ENCODE measurements at regions not wholly inside any gene's neighbourhood (a gene's known extent, or its start where the extent isn't known, plus 50 kb on each side); places are given as distances from the start of the nearest gene placed in this dataset.
A peak's percentile ranks its signal among the peaks of the same experiment; 100 is the strongest.

GRCh38 chr6:87995461-87995860 is 52.2 kb upstream of the SPACA1 start:
- no peak for DNase-seq (ENCODE audit: low spot score)

- DNase-seq (ENCODE audit: low spot score), result no peak
These were observed 54.3 kb upstream of the SPACA1 start for GRCh38 chr6:87993356-87993755.

GRCh38 chr6:87990871-87991270 is 56.8 kb upstream of the SPACA1 start:
- no peak for DNase-seq (ENCODE audit: low spot score)

DNA sequence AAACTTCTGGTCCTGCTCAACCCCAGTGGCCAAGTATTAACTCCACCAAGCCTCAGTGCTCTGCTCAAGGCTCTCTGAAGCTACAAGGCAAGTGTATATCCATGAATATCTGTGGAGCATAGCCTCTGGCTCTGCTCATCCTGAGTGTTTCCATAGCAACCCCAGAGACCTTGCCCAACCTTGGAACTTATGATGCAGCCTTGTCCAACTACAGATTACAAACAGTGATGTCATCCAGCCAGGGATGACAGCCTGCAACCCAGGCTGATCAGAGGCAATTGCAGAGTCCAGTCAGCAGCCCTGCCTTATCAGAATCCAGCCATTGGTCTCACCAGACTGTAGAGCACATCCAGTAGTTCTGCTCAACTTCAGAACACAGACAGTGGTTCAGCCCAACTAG is 65.5 kb upstream of the SPACA1 start:
- no peak for DNase-seq (ENCODE audit: low spot score)

DNA sequence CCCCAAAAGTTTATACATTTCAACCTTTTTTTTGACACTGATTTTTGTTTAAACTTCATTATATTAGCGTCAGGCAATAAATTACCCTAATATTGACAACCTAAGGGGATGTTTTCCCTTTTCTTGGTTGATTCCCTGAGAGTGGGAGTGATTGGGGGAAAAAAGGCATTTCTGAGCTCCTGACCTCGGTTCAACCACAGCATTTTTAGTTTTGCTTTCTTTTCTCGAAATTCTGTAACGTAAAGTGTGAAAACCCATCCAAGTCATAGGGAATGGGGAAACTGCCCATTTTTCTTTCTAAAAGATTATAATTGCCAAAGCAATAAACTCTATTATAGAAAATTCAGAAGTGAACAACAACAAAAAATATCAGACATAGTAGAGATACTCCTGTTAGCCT is 67.9 kb upstream of the SPACA1 start:
- no peak for DNase-seq (ENCODE audit: low spot score)

DNA sequence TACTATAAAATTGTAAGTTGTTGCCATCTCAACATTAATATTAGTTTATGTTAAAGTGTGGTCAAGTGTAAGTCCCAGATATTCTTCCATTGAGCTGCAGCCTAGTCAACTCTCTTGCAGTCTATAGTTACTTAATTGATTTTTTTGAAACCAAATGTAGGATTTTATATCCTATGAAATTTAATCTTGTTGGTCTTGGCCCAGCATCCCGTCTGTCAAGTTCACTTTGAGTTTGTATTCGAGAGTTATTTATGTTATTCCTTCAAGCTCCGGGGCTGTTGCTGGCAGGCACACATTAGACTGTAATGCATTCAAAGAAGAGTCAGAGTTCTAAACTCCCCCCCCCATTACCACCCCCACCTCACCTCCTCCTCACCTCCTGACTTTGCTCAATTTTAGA is 71.0 kb upstream of the SPACA1 start:
- DNase-seq (ENCODE audit: low spot score), result no peak

GRCh38 chr6:87975561-87975960 is 72.1 kb upstream of the SPACA1 start:
- no peak for DNase-seq (ENCODE audit: low spot score)

- no peak for DNase-seq (ENCODE audit: low spot score)
These were observed 75.4 kb upstream of the SPACA1 start for GRCh38 chr6:87972279-87972678.

DNA sequence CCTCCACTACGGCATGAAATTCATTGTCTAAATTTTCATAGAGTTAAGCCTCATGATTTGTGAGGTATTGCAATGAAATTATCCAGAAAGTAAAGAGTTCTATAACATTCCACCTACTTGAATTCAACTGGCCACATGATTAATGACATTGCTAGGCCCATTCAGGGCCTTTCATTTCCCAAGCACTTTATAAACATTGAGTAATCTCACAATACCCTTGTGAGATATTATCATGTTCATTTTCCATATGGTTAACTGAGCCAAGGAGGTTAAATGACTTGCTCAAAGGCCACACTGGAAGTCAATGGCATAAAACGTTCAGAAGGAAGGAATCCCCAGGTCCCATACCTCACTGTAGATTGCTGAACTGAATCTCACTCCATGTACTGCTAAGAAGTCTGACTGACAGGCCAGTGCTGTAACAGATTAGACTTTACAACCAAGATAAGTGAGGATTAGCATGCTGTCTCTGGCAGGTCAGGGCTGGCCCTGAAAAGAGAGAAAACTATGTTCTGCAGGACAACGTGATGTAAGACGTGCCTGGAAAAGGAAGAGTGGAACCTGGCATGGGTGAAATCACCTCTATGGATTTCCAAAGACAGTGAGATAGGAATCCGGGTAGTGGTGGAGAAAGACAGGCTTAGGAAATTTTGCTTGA is 75.9 kb upstream of the SPACA1 start:
- peak; percentile 70 for DNase-seq (ENCODE audit: low spot score)

DNA sequence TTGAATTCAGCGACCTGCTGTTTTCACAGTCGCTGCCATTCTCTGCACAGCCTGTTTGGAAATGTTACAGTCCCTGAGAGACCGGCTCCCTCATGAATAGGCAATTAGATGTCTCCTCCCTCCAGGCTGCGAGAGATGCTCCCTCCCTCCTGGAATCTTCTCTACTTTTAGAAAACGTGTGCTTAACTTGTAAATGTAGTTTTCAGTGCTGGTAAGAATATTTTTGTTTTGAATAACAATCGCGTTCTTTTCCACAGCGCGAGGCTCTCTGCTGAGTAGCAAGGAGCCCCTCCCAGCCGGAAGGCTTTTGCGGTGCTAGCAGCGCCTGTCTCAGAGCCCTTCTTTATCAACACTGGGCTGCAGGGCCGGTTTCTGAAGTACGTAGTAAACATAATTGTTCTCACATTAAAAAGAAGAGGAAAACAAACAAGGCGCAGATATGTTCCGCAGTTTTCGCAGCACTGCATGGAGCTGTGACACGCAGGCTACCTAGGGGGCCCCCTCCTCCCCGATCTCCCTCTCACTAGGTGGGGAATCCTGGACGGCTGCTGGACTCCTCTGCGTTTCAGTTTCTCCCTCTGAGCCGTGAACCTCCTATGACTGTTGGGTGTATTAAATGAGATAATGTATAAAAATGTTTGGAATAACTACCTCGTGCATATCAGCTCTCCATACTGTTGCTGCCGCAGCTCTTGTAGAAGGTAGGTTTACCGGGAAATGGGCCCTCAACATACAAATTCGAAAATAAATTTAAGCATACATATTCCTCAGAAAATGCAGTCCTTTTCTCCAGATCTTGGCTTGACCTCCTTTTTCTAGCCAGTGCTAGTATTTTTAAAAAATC is 79.0 kb upstream of the SPACA1 start:
- DNase-seq (ENCODE audit: low spot score), result peak; percentile 40

- DNase-seq (ENCODE audit: low spot score), result no peak
These were observed 81.8 kb upstream of the SPACA1 start for GRCh38 chr6:87965806-87966205.

- DNase-seq (ENCODE audit: low spot score), result no peak
These were observed 88.6 kb upstream of the SPACA1 start for GRCh38 chr6:87959083-87959482.

GRCh38 chr6:87951751-87952150 is 95.9 kb upstream of the SPACA1 start:
- DNase-seq (ENCODE audit: low spot score), result no peak

DNA sequence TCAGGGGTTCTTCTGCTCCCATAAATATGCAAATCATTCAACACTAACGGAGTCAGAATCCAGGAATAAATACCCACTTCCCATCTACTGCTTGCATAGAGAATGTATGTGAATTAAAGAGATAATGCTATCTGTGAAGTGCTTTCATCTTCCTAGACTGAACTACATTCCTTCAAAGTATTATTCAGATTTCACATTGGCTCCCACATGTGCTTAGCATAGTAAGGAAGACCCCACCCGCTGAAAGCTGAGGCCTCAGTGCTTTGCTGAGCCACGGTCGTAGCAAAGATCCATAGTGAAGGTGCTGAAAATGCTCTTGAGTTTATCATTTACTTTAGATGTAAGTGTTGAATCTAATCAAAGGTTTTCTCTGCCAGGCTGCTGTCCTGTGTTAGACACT is 97.0 kb upstream of the SPACA1 start:
- no peak for DNase-seq (ENCODE audit: low spot score)

- DNase-seq (ENCODE audit: low spot score), result no peak
These were observed 98.4 kb upstream of the SPACA1 start for GRCh38 chr6:87949194-87949593.

DNA sequence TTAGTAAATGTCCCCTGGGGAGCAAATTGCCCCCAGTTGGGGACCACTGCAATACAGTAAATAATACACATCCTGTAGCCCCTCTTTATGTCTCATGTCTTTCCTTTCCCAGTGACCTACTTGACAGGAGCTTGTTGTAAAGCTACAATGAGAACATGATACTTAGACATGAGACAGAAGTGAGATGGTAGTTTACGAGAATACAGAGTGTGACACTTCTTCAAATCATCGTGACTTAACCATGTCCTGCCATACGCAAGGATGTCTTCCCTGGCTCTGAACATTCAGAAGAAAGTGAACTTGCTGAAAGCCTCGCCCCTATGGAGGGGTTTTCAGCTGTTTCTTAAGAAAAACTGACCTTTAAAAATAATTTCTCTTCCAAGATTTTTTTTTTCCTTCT is 101.0 kb upstream of the SPACA1 start:
- no peak for DNase-seq (ENCODE audit: low spot score)

GRCh38 chr6:87945966-87946365 is 101.7 kb upstream of the SPACA1 start:
- peak; percentile 72 for DNase-seq (ENCODE audit: low spot score)

DNA sequence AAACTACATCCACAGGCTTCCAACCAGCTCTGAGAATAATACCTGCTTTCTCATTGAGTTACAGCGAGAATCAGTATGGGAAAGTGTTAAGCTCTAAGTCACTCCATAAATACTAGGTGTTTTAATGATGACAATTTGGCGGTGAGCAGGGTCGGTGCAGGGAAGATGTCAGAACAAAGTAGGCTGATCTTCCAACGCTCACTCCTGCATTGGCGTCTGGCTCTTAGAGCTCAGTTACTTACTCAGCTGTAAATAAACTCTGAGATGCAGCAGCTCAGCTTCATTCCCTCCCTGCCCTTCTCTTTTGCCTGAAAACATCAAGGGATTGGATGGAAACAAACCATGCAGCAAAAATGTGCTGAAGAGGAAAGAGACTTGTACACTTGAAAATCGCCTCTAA is 102.5 kb upstream of the SPACA1 start:
- DNase-seq (ENCODE audit: low spot score), result peak; percentile 76

DNA sequence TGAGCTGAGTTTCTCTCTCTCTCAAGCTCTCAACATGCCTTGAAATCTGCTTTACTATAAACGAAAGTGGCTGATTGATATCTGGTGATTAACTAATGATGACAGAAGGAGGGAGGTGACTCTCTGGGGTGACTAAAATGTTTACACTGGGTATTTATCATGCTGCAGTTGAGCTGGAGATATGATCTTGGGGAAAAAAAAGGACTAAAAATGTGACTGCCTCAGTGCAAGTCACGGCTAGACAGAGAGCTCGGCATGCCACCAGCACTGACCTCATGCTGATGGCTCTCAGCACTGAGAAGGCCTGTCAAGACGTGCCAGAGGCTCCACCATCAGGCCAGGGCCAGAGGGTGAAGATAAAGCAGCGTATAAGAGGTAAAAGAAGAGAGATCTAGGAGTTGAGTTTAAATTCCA is 103.1 kb upstream of the SPACA1 start:
- DNase-seq (ENCODE audit: low spot score), result peak; percentile 87

- no peak for DNase-seq (ENCODE audit: low spot score)
These were observed 104.5 kb upstream of the SPACA1 start for GRCh38 chr6:87943191-87943590.

- no peak for DNase-seq (ENCODE audit: low spot score)
These were observed 105.9 kb upstream of the SPACA1 start for GRCh38 chr6:87941556-87942358.

- DNase-seq (ENCODE audit: low spot score), result no peak
These were observed 107.9 kb upstream of the SPACA1 start for GRCh38 chr6:87939776-87940175.

All from umbilical cord (tissue), 1 donor.